HG02970 (cell line): ENCODE measurements at regions not wholly inside any gene's neighbourhood (a gene's known extent, or its start where the extent isn't known, plus 50 kb on each side); places are given as distances from the start of the nearest gene placed in this dataset.

Experiments used
- ATAC-seq: cut with Tn5 transposase; IDR thresholded peaks from one replicate; pipeline ENCODE4 v1.9.1; 2021; ENCODE audit warnings: mild to moderate bottlenecking, moderate library complexity, moderate number of reproducible peaks; ENCODE audit not compliant: unreplicated experiment, low FRiP score

DNA sequence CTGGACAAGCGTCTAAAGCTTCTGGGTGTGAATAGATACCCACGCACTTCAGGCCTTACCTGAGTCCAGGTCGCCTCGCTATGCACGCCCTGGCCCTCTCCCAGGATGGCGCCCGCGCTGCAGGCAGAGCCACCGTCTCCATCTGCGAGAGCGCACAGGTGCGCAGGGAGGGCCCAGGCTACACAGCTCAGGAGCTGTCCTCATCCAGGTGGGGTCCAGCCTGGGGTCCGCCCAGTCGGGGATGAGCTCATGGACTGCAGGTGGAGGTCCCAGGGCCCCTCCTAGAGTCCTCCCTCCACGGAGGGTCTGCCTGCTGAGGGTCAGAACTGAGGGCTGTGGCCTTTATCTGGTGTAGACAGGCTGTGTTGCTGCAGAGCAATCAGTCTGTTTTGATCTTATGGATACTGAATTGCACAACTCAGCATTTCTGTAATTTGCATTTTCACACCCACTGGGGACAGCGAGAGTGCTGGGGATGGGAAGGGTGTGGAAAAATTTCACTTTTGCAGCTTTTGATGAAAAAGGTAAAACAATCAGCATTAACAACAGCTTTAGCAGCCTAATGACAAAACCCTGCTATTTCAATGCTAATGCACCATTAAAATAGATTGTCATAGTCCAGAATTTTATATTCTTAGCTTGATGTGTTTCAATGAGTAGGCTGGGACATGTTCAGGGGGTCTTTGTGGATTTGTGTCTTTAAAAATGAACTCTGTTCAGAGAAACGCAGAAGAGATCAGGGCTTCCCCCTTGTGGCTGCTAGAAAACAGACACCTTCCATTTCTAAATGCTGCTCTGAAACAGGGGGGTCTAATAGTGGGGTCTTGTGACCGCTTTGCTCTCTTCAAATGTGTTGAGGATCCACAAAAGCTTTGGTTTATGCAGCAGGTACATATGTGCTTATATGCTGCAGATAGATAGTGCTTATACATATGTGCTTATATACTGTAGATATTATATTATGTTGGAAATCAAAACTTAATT is 77.8 kb upstream of the PHACTR3 start:
- ATAC-seq = no peak

DNA sequence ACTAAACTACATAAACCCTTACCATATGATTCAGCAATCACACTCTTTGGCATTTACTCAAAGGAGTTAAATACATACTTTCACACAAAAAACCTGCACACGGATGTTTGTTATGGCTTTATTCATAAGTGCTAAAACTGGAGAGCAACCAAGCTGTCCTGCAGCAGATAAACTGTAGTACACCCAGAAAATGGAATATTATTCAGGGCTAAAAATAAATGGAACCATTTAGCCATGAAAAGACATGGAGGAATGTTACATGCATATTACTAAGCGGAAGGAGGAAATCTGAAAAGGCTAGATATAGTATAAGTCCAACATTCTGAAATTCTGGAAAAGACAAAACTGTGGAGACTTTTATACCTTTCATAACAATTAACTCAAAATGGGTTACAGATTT is 73.6 kb upstream of the PHACTR3 start:
- ATAC-seq = no peak

DNA sequence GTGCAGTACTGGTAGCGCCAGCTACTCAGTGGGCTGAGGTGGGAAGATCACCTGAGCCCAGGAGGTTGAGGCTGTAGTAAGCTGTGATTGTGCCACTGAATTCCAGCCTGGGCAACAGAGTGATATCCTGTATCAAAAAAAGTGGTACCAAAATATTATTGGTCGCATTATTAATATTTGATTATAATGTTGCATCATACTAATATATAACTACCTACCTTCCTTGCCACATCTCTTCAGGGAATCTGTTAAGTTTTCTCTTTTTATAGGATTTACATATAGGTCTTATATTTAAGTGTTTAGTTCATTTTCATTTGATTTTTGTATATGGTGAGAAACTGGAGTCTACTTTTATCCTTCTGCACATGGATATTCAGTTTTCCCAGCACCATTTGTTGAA is 66.3 kb upstream of the PHACTR3 start:
- ATAC-seq = no peak

DNA sequence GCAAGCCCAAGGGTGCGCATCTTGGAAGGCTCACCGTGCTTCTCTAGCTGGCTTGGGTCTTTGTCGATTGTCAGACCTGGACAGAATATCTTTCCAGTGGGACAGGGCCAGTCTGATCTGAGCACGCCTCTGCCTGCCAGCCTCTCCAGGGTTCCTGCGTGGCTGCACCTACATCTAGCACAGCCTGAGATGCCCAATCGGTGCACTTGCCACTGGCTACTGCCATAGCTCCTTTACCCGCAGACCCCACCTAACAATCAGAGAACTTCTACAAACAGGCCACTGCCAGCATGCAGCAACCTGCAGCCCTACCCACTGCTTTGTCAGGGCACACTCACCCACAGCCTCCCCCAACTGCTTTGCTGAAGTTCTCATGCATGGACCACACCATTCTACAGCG is 56.7 kb upstream of the PHACTR3 start:
- no peak for ATAC-seq
